ENCODE measurements at regions not wholly inside any gene's neighbourhood (a gene's known extent, or its start where the extent isn't known, plus 50 kb on each side); places are given as distances from the start of the nearest gene placed in this dataset.

GRCh38 chr12:34347367-34347766, 325.1 kb downstream of the ALG10 start:
- DNase-seq, result no peak

DNA sequence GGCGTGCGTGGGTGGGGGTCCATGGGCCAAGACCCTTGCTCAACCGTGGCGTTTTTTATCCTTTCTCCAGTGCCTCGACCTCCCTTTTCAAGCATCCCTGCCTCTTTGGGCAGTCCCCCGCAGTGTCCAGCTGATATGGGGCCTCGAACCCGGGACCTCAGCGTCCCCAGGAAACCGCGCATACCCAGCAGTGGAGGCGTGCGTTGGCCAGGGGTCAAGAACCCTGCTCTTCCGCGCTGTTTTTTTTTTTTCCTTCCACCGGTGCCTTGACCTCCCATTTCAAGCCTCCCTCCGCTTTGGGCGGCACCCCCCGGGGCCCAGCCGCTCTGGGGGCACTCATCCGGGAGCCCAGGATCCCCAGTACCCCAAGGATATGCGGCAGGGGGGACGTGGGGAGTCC, 325.8 kb downstream of the ALG10 start:
- DNase-seq, result no peak

GRCh38 chr12:34348836-34349672, 326.8 kb downstream of the ALG10 start:
- DNase-seq, result no peak

DNA sequence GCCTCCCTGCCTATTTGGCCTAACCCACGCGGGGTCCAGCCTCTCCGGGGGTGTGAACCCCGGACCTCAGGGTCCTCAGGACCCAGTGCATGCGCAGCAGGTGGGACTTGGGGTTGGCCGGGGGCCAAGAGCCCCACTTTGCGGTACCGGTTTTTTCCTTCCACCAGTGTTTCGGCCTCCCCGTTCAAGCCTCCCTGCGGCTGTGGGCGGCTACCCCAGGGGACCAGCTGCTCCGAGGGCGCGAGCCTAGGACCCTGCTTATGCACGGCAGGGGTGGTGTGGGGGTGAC, 327.3 kb downstream of the ALG10 start:
- no peak for DNase-seq

DNA sequence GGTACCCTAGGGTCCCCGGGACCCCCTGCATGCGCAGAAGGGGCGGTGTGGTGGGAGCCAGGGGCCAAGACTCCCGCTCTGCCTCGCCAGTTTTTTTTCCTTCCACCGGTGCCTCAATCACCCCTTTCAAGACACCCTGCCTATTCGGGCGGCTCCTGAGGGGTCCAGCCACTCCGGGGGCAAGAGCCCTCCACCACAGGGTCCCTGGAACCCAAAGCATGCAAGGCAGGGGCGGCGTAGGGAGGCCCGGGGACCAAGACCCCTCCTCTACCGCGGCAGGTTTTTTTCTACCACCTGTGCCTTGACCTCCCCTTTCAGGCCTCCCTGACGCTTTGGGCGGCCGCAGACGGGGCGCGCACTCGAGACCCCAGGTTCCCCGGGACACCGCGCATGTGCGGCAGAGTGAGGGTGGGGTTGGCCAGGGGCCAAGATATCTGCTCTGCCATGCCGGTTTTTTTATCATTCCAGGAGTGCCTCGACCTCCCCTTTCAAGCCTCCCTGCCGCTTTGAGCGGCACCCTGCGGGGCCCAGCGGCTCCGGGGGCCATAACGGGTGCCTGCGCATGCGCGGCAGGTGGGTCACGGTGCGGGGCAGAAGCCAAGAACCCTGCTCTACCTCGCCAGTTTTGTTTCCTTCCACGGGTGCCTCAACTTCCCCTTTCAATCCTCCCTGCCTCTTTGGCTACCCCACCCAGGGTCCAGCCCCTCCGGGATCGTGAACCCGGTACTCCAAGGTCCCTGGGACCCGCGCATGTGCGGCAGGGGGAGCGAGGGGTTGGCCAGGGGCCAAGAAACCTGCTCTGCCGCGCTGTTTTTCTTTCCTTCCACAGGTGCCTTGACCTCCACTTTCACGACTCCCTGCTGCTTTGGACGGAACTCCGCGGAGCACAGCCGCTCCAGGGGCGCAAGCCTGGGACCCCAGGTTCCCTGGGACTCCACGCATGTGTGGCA, 328.1 kb downstream of the ALG10 start:
- no peak for DNase-seq

DNA sequence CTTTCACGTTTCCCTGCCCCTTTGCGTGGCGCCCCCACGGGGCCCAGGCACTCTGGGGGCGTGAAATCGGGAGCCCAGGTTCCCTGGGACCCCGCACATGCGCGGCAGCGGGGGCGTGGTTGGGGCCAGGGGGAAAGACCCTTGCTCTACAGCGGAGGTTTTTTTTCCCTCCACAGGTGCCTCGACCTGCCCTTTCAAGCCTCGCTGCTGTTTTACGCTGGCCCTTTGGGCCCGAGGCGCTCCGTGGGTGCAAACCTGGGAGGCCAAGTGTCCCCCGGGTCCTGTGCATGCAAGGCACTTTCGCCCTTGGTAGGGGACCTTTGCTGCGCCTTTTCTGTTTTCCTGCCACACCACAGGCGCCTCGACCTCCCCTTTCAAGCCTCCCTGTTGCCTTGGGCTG, 329.8 kb downstream of the ALG10 start:
- no peak for DNase-seq

- no peak for DNase-seq
These were observed 332.2 kb downstream of the ALG10 start for GRCh38 chr12:34354239-34355200.

GRCh38 chr12:34356233-34356987, 334.1 kb downstream of the ALG10 start:
- DNase-seq, result no peak

DNA sequence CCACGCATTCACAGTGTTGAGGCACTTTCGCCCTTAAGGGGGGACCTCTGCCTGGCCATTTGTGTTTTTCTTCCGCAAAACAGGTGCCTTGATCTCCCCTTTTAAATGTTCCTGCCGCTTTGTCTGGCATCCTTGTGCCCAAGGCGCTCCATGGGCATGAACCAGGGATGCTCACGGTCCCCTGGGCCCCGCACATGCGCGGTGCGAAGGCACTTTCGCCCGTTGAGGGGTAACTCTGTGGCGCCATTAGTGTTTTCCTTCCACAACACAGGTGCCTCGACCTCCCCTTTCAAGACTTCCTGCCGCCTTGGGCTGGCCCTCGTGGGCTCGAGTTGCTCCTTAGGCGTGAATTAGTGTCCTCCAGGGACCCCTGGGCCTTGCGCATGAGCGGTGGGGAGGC, 335.5 kb downstream of the ALG10 start:
- DNase-seq, result no peak

GRCh38 chr12:34358198-34358597, 335.9 kb downstream of the ALG10 start:
- no peak for DNase-seq

DNA sequence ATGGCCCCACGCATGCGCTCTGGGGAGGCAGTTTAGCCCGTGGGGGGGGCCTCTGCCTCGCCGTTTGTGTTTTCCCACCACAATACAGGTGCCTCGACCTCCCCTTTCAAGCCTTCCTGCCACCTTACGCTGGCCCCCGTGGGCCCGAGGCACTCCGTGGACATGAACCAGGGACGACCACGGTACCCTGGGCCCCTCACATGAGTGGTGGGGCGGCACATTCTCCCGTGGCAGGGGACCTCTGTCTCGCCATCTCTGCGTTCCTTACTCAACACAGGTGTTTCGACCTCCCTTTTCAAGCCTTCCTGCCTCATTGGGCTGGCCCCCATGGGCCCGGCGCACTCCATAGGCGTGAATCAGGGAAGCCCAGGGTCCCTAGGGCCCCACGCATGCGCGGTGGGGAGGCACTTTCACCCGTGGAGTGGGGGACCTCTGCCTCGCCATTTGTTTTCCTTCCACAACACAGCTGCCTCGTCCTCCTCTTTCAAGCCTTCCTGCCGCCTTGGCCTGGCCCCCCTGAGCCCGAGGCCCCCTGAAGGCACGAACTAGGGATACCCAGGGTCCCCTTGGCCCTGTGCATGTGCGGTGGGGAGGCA, 339.5 kb downstream of the ALG10 start:
- no peak for DNase-seq

- DNase-seq, result no peak
These were observed 340.9 kb downstream of the ALG10 start for GRCh38 chr12:34363050-34363673.

GRCh38 chr12:34368079-34368478, 345.8 kb downstream of the ALG10 start:
- no peak for DNase-seq

DNA sequence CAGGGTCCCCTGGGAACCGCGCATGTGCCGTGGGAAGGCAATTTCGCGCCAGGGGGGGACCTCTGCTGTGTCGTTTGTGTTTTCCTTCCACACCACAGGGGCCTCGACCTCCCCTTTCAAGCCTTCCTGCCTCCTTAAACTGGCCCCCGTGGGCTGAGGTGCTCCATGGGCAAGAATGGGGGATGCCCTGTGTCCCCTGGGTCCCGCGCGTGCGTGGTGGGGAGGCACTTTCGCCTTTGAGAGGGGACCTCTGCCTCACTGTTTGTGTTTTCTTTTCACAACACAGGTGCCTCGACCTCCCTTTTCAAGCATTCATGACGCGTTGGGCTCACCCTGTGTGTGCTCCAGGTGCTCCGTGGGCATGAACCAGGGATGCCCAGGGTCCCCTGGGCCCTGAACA, 348.8 kb downstream of the ALG10 start:
- DNase-seq, result no peak

GRCh38 chr12:34372003-34372402, 349.7 kb downstream of the ALG10 start:
- no peak for DNase-seq

- DNase-seq, result no peak
These were observed 351.6 kb downstream of the ALG10 start for GRCh38 chr12:34373926-34374325.

DNA sequence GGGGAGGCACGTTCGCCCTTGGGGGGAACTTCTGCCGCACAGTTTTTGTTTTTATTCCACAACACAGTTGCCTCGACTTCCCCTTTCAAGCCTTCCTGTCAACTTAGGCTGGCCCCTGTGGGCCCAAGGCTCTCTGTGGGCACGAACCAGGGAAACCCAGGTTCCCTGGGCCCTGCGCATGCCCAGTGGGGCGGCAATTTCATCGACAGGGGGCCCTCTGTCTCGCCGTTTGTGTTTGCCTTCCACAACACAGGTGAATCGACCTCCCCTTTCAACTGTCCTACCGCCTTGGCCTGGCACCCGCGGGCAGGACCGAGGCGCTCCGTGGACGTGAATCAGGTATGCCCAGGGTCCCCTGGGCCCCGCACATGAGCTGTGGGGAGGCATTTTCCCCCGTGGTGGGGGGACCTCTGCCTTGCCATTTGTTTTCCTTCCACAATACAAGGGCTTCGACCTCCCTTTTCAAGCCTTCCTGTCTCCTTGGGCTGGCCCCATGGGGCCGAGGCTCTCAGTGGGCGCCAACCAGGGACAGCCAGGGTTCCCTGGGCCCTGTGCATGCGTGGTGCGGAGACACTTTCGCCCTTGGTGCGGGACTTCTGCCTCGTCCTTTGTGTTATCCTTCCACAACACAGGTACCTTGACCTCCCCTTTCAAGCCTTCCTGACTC, 354.0 kb downstream of the ALG10 start:
- no peak for DNase-seq

DNA sequence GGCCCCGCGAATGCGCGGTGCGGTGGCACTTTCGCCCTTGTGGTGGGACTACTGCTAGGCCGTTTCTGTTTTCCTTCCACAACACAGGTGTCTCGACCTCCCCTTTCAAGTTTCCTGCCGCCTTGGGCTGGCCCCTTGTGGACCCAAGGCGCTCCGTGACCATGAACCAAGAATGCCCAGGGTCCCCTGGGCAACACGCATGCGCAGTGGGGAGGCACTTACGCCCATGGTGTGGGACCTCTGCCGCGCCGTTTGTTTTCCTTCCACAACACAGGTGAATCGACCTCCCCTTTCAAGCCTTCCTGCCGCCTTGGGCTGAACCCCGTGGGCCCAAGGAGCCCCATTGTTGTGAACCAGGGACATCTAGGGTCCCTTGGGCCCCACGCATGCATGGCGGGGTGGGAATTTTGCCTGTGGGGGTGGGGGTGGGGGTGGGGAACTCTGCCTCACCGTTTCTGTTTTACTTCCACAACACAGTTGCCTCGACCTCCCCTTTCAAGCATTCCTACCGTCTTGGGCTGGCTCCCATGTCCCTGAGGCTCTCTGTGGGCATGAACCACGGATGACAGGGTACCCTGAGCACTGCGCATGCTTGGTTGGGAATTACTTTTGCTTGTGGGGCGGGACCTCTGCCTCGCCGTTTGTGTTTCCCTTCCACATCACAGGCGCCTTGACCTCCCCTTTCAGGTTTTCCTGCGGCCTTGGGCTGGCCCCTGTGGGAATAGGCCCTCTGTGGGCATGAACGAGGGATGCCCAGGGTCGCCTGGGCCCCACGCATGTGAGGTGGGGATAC, 355.1 kb downstream of the ALG10 start:
- no peak for DNase-seq

- no peak for DNase-seq
These were observed 356.8 kb downstream of the ALG10 start for GRCh38 chr12:34379142-34379541.

DNA sequence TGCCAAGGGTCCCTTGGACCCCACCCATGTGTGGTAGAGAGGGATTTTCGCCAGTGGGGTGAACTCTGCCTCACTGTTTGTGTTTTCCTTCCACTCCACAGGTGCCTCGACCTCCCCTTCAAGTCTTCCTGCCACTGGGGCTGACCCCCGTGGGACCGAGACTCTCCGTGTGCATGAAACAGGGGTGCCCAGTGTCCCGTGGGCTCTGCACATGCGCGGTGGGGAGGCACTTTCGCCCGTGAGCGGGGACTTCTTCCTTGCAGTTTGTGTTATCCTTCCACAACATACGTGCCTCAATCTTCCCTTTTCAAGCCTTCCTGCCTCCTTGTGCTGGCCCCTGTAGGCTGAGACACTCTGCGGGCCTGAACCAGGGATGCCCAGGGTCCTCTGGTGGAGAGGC, 362.4 kb downstream of the ALG10 start:
- no peak for DNase-seq
